Esophagus (tissue), 2 donors: ENCODE measurements at regions not wholly inside any gene's neighbourhood (a gene's known extent, or its start where the extent isn't known, plus 50 kb on each side); places are given as distances from the start of the nearest gene placed in this dataset.

Experiments
- H3K27ac ChIP-seq, 2 donors: one replicate each; pipeline ENCODE4 v1.5.1; 2013; ENCODE audit warnings: low read depth in 2 of 2, mild to moderate bottlenecking in 2 of 2, inconsistent platforms in 1 of 2, low read length in 1 of 2, moderate library complexity in 1 of 2
- H3K27me3 ChIP-seq, 2 donors: one replicate each; pipeline ENCODE4 v1.6.1; 2013; ENCODE audit warnings: low read length in 2 of 2, control low read depth in 1 of 2, mild to moderate bottlenecking in 1 of 2; ENCODE audit not compliant: insufficient read depth in 2 of 2, control insufficient read depth in 1 of 2
- H3K36me3 ChIP-seq, 2 donors: one replicate each; pipeline ENCODE4 v1.6.1; 2013; ENCODE audit warnings: low read length in 1 of 2; ENCODE audit not compliant: control insufficient read depth in 2 of 2, insufficient read depth in 2 of 2
- H3K4me1 ChIP-seq, 2 donors: one replicate each; pipeline ENCODE4 v1.6.1; 2013; ENCODE audit warnings: low read length in 1 of 2; ENCODE audit not compliant: control insufficient read depth in 2 of 2, insufficient read depth in 2 of 2
- H3K4me3 ChIP-seq, 2 donors: one replicate each; pipeline ENCODE4 v1.5.1; 2013; ENCODE audit warnings: low read length in 2 of 2, mild to moderate bottlenecking in 2 of 2, low read depth in 1 of 2, moderate library complexity in 1 of 2
- H3K9me3 ChIP-seq, 2 donors: one replicate each; pipeline ENCODE4 v1.6.1; 2013; ENCODE audit warnings: mild to moderate bottlenecking in 2 of 2, low read depth in 1 of 2, low read length in 1 of 2, moderate library complexity in 1 of 2; ENCODE audit not compliant: control insufficient read depth in 2 of 2, insufficient read depth in 1 of 2
- WGBS, 2 donors: extraction: QIAGEN DNeasy Blood & Tissue Kit; methylation state at CpG; one replicate each; pipeline ENCODE4 v1.1.7; 2013; 5-methylcytosine and 5-hydroxymethylcytosine counted together
- donor health status: healthy with polysubstance abuse.
- donor health status: Bipolar disorder and iron deficiency.

GRCh38 chr3:18625085-18625484 lies 199.9 kb upstream of the SATB1 start:
- 82 to 91% methylated on average over 2 of the region's 2 CpGs for WGBS, 2 donors
- no peak overlapping the region for H3K27ac ChIP-seq
- H3K4me3 ChIP-seq: no peak overlapping the region
- no peaks in the 10 kb centered on the region for H3K4me1 ChIP-seq
- no peaks in the 10 kb centered on the region for H3K36me3 ChIP-seq
- H3K9me3 ChIP-seq: no peaks in the 10 kb centered on the region
- H3K27me3 ChIP-seq: no peaks in the 10 kb centered on the region

GRCh38 chr3:18623220-18623619 lies 198.1 kb upstream of the SATB1 start:
- Histone ChIP-seq H3K36me3 (no peaks in the 10 kb centered on the region), H3K27me3 (no peaks in the 10 kb centered on the region), H3K4me3 (no peak overlapping the region), H3K4me1 (no peaks in the 10 kb centered on the region), H3K27ac (no peak overlapping the region), H3K9me3 (no peaks in the 10 kb centered on the region)
- 82 to 93% methylated on average over 6 of the region's 6 CpGs for WGBS, 2 donors

- H3K27ac ChIP-seq: no peak overlapping the region
- no peaks in the 10 kb centered on the region for H3K4me1 ChIP-seq
- no peaks in the 10 kb centered on the region for H3K27me3 ChIP-seq
- H3K4me3 ChIP-seq: no peak overlapping the region
- H3K36me3 ChIP-seq: no peaks in the 10 kb centered on the region
- no peaks in the 10 kb centered on the region for H3K9me3 ChIP-seq
Observed at GRCh38 chr3:18618723-18619122, 193.6 kb upstream of the SATB1 start.

GRCh38 chr3:18611991-18612390 lies 186.9 kb upstream of the SATB1 start:
- H3K4me1 ChIP-seq: no peaks in the 10 kb centered on the region
- H3K36me3 ChIP-seq: no peaks in the 10 kb centered on the region
- no peaks in the 10 kb centered on the region for H3K27me3 ChIP-seq
- no peak overlapping the region for H3K27ac ChIP-seq
- WGBS, 2 donors: 87 to 88% methylated on average over 1 of the region's 1 CpG
- no peak overlapping the region for H3K4me3 ChIP-seq
- H3K9me3 ChIP-seq: no peaks in the 10 kb centered on the region

GRCh38 chr3:18609187-18609586 lies 184.0 kb upstream of the SATB1 start:
- Histone ChIP-seq H3K27ac (no peak overlapping the region), H3K36me3 (no peaks in the 10 kb centered on the region), H3K4me1 (no peaks in the 10 kb centered on the region), H3K9me3 (no peaks in the 10 kb centered on the region), H3K27me3 (no peaks in the 10 kb centered on the region), H3K4me3 (no peak overlapping the region)
- WGBS, 2 donors: 75 to 76% methylated on average over 4 of the region's 4 CpGs

- no peaks in the 10 kb centered on the region for H3K36me3 ChIP-seq
- no peaks in the 10 kb centered on the region for H3K27me3 ChIP-seq
- WGBS, 2 donors: 93 to 96% methylated on average over 4 of the region's 4 CpGs
- H3K4me3 ChIP-seq: no peak overlapping the region
- H3K4me1 ChIP-seq: no peaks in the 10 kb centered on the region
- no peak overlapping the region for H3K27ac ChIP-seq
- peaks cover 2 to 3% of the 10 kb centered on the region in 2 donors for H3K9me3 ChIP-seq
Observed at GRCh38 chr3:18597919-18598318, 172.8 kb upstream of the SATB1 start.

- Histone ChIP-seq H3K27ac (no peak overlapping the region), H3K27me3 (no peaks in the 10 kb centered on the region), H3K4me1 (no peaks in the 10 kb centered on the region), H3K4me3 (no peak overlapping the region), H3K9me3 (peaks cover 2 to 3% of the 10 kb centered on the region in 2 donors), H3K36me3 (no peaks in the 10 kb centered on the region)
- WGBS, 2 donors: 0 to 5% methylated on average over 1 of the region's 1 CpG
Observed at GRCh38 chr3:18593231-18593630, 168.1 kb upstream of the SATB1 start.

GRCh38 chr3:18591120-18591519 lies 166.0 kb upstream of the SATB1 start:
- WGBS, 2 donors: 56 to 62% methylated on average over 3 of the region's 3 CpGs
- H3K4me3 ChIP-seq: no peak overlapping the region
- no peak overlapping the region for H3K27ac ChIP-seq

GRCh38 chr3:18586076-18586475 lies 160.9 kb upstream of the SATB1 start:
- Histone ChIP-seq H3K9me3 (no peaks in the 10 kb centered on the region), H3K4me3 (no peak overlapping the region)
- 77 to 83% methylated on average over 2 of the region's 2 CpGs for WGBS, 2 donors

More at GRCh38 chr3:18591120-18591519, 166.0 kb upstream of the SATB1 start:
- no peaks in the 10 kb centered on the region for H3K9me3 ChIP-seq
- no peaks in the 10 kb centered on the region for H3K36me3 ChIP-seq
- H3K27me3 ChIP-seq: no peaks in the 10 kb centered on the region
- no peaks in the 10 kb centered on the region for H3K4me1 ChIP-seq

GRCh38 chr3:18585004-18585968 lies 160.1 kb upstream of the SATB1 start:
- Histone ChIP-seq H3K27me3 (no peaks in the 10 kb centered on the region), H3K36me3 (no peaks in the 10 kb centered on the region), H3K27ac (no peak overlapping the region), H3K9me3 (no peaks in the 10 kb centered on the region), H3K4me3 (no peak overlapping the region), H3K4me1 (no peaks in the 10 kb centered on the region)
- WGBS, 2 donors: 95 to 96% methylated on average over 1 of the region's 1 CpG

More at GRCh38 chr3:18586076-18586475, 160.9 kb upstream of the SATB1 start:
- Histone ChIP-seq H3K36me3 (no peaks in the 10 kb centered on the region), H3K27me3 (no peaks in the 10 kb centered on the region), H3K27ac (no peak overlapping the region), H3K4me1 (no peaks in the 10 kb centered on the region)
